Common myeloid progenitor, CD34-positive (primary cell): ENCODE measurements at regions not wholly inside any gene's neighbourhood (a gene's known extent, or its start where the extent isn't known, plus 50 kb on each side); places are given as distances from the start of the nearest gene placed in this dataset.

ENCODE experiments used
- CTCF ChIA-PET: fragments of 350-600 bp; sonication (Branson Sonifier 250); formaldehyde crosslinking; loops from one replicate; lab custom pipeline; 2021; ENCODE audit warnings: antibody characterized with exemption; lab: Charles Lee
- POLR2A ChIA-PET: fragments of 350-600 bp; sonication (Branson Sonifier 250); formaldehyde crosslinking; loops from one replicate; lab custom pipeline; 2021; ENCODE audit warnings: antibody characterized with exemption; lab: Charles Lee
- DNase-seq, 3 donors: peaks; one replicate each; pipeline versions ENCODE4 v3.0.0 to v3.0.0-alpha.2; 2013
- H3K27ac ChIP-seq, 2 experiments: 1 replicate in 1 of 2; 2 replicates in 1 of 2; pipeline ENCODE4 v1.7.0; 2013; ENCODE audit warnings: inconsistent platforms in 2 of 2, low read length in 2 of 2, mild to moderate bottlenecking in 2 of 2, low read depth in 1 of 2, moderate library complexity in 1 of 2; ENCODE audit not compliant: severe bottlenecking in 2 of 2, insufficient read depth in 1 of 2, poor library complexity in 1 of 2
- H3K27me3 ChIP-seq, 5 experiments: replicated peaks in 2 of 5; 1 replicate in 3 of 5; 2 replicates in 2 of 5; pipeline versions ENCODE4 v1.6.1 to v1.7.0; 2013; ENCODE audit warnings: low read length in 4 of 5, mild to moderate bottlenecking in 2 of 5, moderate library complexity in 2 of 5, inconsistent platforms in 1 of 5; ENCODE audit not compliant: insufficient read depth in 5 of 5, control insufficient read depth in 4 of 5
- H3K36me3 ChIP-seq, 4 experiments: 1 replicate in 2 of 4; 2 replicates in 2 of 4; pipeline versions ENCODE4 v1.6.1 to v1.7.0; 2013; ENCODE audit warnings: low read length in 3 of 4, control low read depth in 1 of 4, mild to moderate bottlenecking in 1 of 4; ENCODE audit not compliant: control insufficient read depth in 4 of 4, insufficient read depth in 4 of 4
- H3K4me1 ChIP-seq, 4 experiments: 1 replicate in 3 of 4; 2 replicates in 1 of 4; pipeline versions ENCODE4 v1.6.1 to v1.7.1; 2013; ENCODE audit warnings: low read length in 3 of 4, mild to moderate bottlenecking in 3 of 4, control low read depth in 1 of 4, inconsistent platforms in 1 of 4, moderate library complexity in 1 of 4; ENCODE audit not compliant: control insufficient read depth in 4 of 4, insufficient read depth in 4 of 4; ENCODE audit errors: control extremely low read depth in 1 of 4
- H3K4me3 ChIP-seq, 7 experiments: 1 replicate in 4 of 7; 2 replicates in 3 of 7; pipeline versions ENCODE4 v1.5.1 to v1.7.0; 2013; ENCODE audit warnings: mild to moderate bottlenecking in 7 of 7, low read length in 6 of 7, moderate library complexity in 6 of 7, inconsistent platforms in 2 of 7, low read depth in 2 of 7, control low read depth in 1 of 7; ENCODE audit not compliant: insufficient read depth in 4 of 7, control insufficient read depth in 1 of 7; ENCODE audit errors: extremely low read depth in 1 of 7
- H3K9me3 ChIP-seq, 5 experiments: 1 replicate in 4 of 5; 2 replicates in 1 of 5; pipeline versions ENCODE4 v1.6.1 to v1.7.1; 2013; ENCODE audit warnings: low read length in 4 of 5, mild to moderate bottlenecking in 2 of 5, inconsistent platforms in 1 of 5, low read depth in 1 of 5, moderate library complexity in 1 of 5; ENCODE audit not compliant: control insufficient read depth in 4 of 5, insufficient read depth in 2 of 5; ENCODE audit errors: control extremely low read depth in 1 of 5
- WGBS: methylation state at CpG from one replicate; pipeline ENCODE4 v1.1.5; 2013; ENCODE audit not compliant: insufficient coverage; 5-methylcytosine and 5-hydroxymethylcytosine counted together

- ChIA-PET POLR2A (no interaction called here), CTCF (no interaction called here)
- no CpG with 5 or more reads among the region's 1 CpG for WGBS
- DNase-seq: no peak
- Histone ChIP-seq H3K4me3 (no peak overlapping the region), H3K36me3 (no peaks in the 10 kb centered on the region), H3K4me1 (no peaks in the 10 kb centered on the region), H3K27ac (no peak overlapping the region), H3K27me3 (peaks cover 0 to 6% (median 0%) of the 10 kb centered on the region in 5 experiments), H3K9me3 (no peaks in the 10 kb centered on the region)
Observed at GRCh38 chr16:65541646-65542045, 419.8 kb upstream of the CDH11 start.

- ChIA-PET POLR2A (no interaction called here), CTCF (no interaction called here)
- no peaks in the 10 kb centered on the region for H3K9me3 ChIP-seq
- H3K36me3 ChIP-seq: no peaks in the 10 kb centered on the region
- peaks cover 0 to 1% (median 0%) of the 10 kb centered on the region in 5 experiments for H3K27me3 ChIP-seq
- DNase-seq: no peak
- H3K4me1 ChIP-seq: no peaks in the 10 kb centered on the region
- H3K4me3 ChIP-seq: no peak overlapping the region
- H3K27ac ChIP-seq: no peak overlapping the region
Observed at GRCh38 chr16:65540901-65541300, 419.0 kb upstream of the CDH11 start.

- H3K27me3 ChIP-seq: peaks cover 0 to 4% (median 0%) of the 10 kb centered on the region in 5 experiments
- no peaks in the 10 kb centered on the region for H3K36me3 ChIP-seq
- POLR2A ChIA-PET: no interaction called here
- 94% methylated on average over 2 of the region's 3 CpGs for WGBS
- no peak overlapping the region for H3K27ac ChIP-seq
- no peak for DNase-seq
- CTCF ChIA-PET: no interaction called here
- no peak overlapping the region for H3K4me3 ChIP-seq
- H3K9me3 ChIP-seq: no peaks in the 10 kb centered on the region
- H3K4me1 ChIP-seq: no peaks in the 10 kb centered on the region
Observed at GRCh38 chr16:65538976-65539375, 417.1 kb upstream of the CDH11 start.

DNA sequence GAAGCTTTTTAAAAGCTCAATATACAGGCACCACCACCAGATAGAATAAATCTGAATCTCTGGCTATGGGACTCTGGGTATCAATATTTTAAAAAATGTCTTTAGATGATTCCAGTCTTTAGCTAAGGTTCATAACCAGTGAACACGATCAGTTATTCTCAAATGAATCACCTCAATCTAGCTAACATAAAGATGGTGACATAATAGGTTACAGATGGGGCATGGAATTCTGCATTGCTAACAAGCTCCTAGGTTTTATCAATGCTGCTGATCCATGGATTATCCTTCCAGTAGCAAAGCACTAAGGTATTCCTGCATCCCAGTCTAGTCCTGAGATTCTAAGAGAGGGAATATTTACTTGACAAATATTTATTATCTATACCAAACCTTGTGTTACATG, 415.5 kb upstream of the CDH11 start:
- Histone ChIP-seq H3K27ac (no peak overlapping the region), H3K9me3 (no peaks in the 10 kb centered on the region), H3K36me3 (no peaks in the 10 kb centered on the region), H3K27me3 (peaks cover 0 to 4% (median 0%) of the 10 kb centered on the region in 5 experiments), H3K4me1 (no peaks in the 10 kb centered on the region), H3K4me3 (no peak overlapping the region)
- no peak for DNase-seq
- ChIA-PET CTCF (no interaction called here), POLR2A (no interaction called here)
- WGBS: no CpG with 5 or more reads among the region's 1 CpG

GRCh38 chr16:65534121-65534528, 412.3 kb upstream of the CDH11 start:
- DNase-seq: no peak
- CTCF ChIA-PET: no interaction called here
- no peaks in the 10 kb centered on the region for H3K4me1 ChIP-seq
- no peaks in the 10 kb centered on the region for H3K9me3 ChIP-seq
- no peak overlapping the region for H3K4me3 ChIP-seq
- H3K27me3 ChIP-seq: peaks cover 0 to 4% (median 0%) of the 10 kb centered on the region in 5 experiments
- 100% methylated on average over 2 of the region's 2 CpGs for WGBS
- no peak overlapping the region for H3K27ac ChIP-seq
- POLR2A ChIA-PET: no interaction called here
- no peaks in the 10 kb centered on the region for H3K36me3 ChIP-seq

DNA sequence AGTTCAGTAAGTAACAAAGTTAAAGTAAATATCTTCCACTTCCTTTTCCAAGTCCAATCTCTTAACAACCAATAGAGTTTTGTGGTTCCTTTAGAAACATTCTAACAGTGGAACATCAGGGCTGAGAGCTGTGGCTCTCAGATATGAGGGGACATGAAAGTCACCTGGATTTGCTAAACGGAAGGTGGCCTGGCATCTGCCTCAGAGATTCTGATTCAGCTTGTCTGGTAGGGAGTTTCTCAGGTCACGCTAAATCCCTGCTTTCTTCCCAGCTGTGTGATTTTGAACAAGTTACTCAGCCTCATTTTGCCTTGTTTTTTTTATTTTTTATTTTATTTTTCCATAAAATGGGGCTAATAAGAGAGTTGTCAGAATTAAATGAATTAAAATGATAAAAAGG, 411.0 kb upstream of the CDH11 start:
- Histone ChIP-seq H3K36me3 (no peaks in the 10 kb centered on the region), H3K27me3 (peaks cover 0 to 4% (median 0%) of the 10 kb centered on the region in 5 experiments), H3K9me3 (no peaks in the 10 kb centered on the region), H3K27ac (no peak overlapping the region), H3K4me3 (no peak overlapping the region), H3K4me1 (no peaks in the 10 kb centered on the region)
- WGBS: 89% methylated on average over 1 of the region's 2 CpGs
- ChIA-PET CTCF (no interaction called here), POLR2A (no interaction called here)
- no peak for DNase-seq

DNA sequence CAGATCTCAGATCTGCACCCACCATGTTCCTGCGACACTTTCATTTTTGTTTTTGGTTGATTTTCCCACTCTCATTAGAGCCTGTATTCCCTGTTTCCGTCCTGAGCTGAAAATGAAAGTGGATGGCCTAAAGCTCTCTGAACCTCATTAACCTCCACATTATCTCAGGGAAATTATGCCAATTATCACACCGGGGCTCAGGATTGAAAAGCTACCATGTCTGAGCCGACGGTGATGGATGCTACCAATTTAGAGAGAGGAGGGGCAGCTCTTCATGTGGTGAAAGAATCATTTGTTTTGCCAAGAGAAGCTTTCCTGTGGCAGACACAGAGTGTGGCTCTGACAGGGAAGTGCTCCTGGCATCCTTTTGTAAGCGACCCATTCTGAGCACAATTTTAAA, 410.4 kb upstream of the CDH11 start:
- Histone ChIP-seq H3K27me3 (peaks cover 0 to 4% (median 0%) of the 10 kb centered on the region in 5 experiments), H3K4me1 (no peaks in the 10 kb centered on the region), H3K9me3 (peaks cover 0 to 4% (median 0%) of the 10 kb centered on the region in 5 experiments), H3K27ac (no peak overlapping the region), H3K36me3 (no peaks in the 10 kb centered on the region), H3K4me3 (peak overlapping the region in 1 of 7 experiments; percentile 42)
- ChIA-PET POLR2A (no interaction called here), CTCF (no interaction called here)
- DNase-seq: no peak
- 69% methylated on average over 4 of the region's 6 CpGs for WGBS
